Ishikawa (cell line): ENCODE measurements at regions not wholly inside any gene's neighbourhood (a gene's known extent, or its start where the extent isn't known, plus 50 kb on each side); places are given as distances from the start of the nearest gene placed in this dataset.

ENCODE experiments used
- CEBPB ChIP-seq: IDR thresholded peaks from 2 replicates; pipeline ENCODE4 v1.6.1; 2012
- CREB1 ChIP-seq: IDR thresholded peaks from 2 replicates; pipeline ENCODE4 v1.6.1; 2012; ENCODE audit warnings: low read depth
- EGR1 ChIP-seq: IDR thresholded peaks from 2 replicates; pipeline ENCODE4 v1.6.1; 2012
- EP300 ChIP-seq: IDR thresholded peaks from 2 replicates; pipeline ENCODE4 v1.6.1; 2012; ENCODE audit warnings: borderline replicate concordance
- FOXM1 ChIP-seq: IDR thresholded peaks from 2 replicates; pipeline ENCODE4 v1.6.1; 2012; ENCODE audit warnings: low read depth, borderline replicate concordance
- MAX ChIP-seq: IDR thresholded peaks from 2 replicates; pipeline ENCODE4 v1.6.1; 2012
- NFIC ChIP-seq: IDR thresholded peaks from 2 replicates; pipeline ENCODE4 v1.6.1; 2012
- RAD21 ChIP-seq: IDR thresholded peaks from 2 replicates; pipeline ENCODE4 v1.6.1; 2012; ENCODE audit warnings: low read depth
- TAF1 ChIP-seq: IDR thresholded peaks from 2 replicates; pipeline ENCODE4 v1.6.1; 2012; ENCODE audit warnings: low read depth, mild to moderate bottlenecking
- TCF12 ChIP-seq: IDR thresholded peaks from 2 replicates; pipeline ENCODE4 v1.6.1; 2012; ENCODE audit warnings: low read depth
- TEAD4 ChIP-seq: IDR thresholded peaks from 2 replicates; pipeline ENCODE4 v1.6.1; 2012
- USF1 ChIP-seq: IDR thresholded peaks from 2 replicates; pipeline ENCODE4 v1.6.1; 2012
- YY1 ChIP-seq: IDR thresholded peaks from 2 replicates; pipeline ENCODE4 v1.6.1; 2012; ENCODE audit warnings: low read depth
- ZBTB7A ChIP-seq: IDR thresholded peaks from 2 replicates; pipeline ENCODE4 v1.6.1; 2012; ENCODE audit warnings: low read depth
- TF ChIP-seq, protein P1 (sequence below): IDR thresholded peaks from 2 replicates; pipeline ENCODE4 v1.6.1; 2012; ENCODE audit warnings: low read depth, mild to moderate bottlenecking

DNA sequence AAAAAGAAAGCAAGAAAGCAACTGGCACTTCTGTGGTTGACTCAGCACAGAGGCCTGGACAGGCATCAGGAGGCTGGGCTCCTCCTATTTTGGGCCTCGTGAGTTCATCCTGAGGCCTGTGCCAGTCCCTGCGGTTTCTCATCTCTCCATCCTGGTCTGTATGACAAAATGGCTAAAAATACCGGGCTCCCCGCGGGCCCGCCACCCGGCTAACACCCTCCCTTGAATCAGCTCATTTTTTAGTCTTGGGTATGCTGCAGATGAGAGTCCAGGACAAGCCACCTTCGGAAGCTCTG lies 62.3 kb upstream of the YWHAQ start:
- TF ChIP-seq FOXM1 = no peak
- TF ChIP-seq CEBPB = no peak
- TF ChIP-seq, protein P1, sequence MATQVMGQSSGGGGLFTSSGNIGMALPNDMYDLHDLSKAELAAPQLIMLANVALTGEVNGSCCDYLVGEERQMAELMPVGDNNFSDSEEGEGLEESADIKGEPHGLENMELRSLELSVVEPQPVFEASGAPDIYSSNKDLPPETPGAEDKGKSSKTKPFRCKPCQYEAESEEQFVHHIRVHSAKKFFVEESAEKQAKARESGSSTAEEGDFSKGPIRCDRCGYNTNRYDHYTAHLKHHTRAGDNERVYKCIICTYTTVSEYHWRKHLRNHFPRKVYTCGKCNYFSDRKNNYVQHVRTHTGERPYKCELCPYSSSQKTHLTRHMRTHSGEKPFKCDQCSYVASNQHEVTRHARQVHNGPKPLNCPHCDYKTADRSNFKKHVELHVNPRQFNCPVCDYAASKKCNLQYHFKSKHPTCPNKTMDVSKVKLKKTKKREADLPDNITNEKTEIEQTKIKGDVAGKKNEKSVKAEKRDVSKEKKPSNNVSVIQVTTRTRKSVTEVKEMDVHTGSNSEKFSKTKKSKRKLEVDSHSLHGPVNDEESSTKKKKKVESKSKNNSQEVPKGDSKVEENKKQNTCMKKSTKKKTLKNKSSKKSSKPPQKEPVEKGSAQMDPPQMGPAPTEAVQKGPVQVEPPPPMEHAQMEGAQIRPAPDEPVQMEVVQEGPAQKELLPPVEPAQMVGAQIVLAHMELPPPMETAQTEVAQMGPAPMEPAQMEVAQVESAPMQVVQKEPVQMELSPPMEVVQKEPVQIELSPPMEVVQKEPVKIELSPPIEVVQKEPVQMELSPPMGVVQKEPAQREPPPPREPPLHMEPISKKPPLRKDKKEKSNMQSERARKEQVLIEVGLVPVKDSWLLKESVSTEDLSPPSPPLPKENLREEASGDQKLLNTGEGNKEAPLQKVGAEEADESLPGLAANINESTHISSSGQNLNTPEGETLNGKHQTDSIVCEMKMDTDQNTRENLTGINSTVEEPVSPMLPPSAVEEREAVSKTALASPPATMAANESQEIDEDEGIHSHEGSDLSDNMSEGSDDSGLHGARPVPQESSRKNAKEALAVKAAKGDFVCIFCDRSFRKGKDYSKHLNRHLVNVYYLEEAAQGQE = no peak
- TF ChIP-seq YY1 = no peak
- TF ChIP-seq MAX = no peak
- no peak for TF ChIP-seq NFIC
- no peak for TF ChIP-seq CREB1
- no peak for TF ChIP-seq TEAD4
- TF ChIP-seq TCF12 = no peak
- TF ChIP-seq EP300 = no peak

GRCh38 chr2:9693646-9694045 lies 62.8 kb upstream of the YWHAQ start:
- no peak for TF ChIP-seq RAD21
- no peak for TF ChIP-seq YY1
- no peak for TF ChIP-seq TCF12

DNA sequence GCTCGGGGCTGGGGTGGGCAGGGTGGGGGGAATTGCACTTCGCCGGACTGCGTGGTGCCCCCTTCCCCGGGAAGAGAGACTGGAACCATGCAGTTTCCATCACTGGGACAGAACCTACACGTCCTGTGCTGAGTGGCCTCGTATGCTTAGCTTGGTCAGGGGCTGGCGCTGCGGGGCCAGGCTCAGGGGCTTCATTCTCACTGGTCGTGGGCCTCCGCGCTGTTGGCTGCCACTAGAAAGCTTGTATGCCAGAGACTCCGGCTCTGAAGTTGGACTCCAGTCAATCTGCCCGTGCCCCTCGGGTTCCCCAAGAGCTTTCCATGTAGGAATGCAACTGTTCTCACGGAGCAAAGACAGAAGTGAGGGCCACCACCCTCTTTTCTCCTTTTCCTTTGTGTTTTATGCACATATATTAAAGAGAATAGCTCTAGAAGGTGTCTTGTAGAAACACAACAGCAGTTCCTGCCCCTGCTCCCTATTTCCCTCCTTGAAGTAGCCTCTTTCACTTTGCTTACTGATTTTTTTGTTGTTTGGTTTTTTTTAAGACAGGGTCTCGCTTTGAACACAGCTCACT lies 64.0 kb upstream of the YWHAQ start:
- no peak for TF ChIP-seq CREB1
- TF ChIP-seq USF1 = no peak
- no peak for TF ChIP-seq CEBPB
- no peak for TF ChIP-seq ZBTB7A
- no peak for TF ChIP-seq TEAD4
- TF ChIP-seq TAF1 = no peak
- TF ChIP-seq, protein P1 = no peak
- TF ChIP-seq YY1 = no peak
- no peak for TF ChIP-seq EGR1
- no peak for TF ChIP-seq TCF12
- TF ChIP-seq NFIC = no peak
- TF ChIP-seq MAX = no peak
- no peak for TF ChIP-seq RAD21
- no peak for TF ChIP-seq FOXM1
- no peak for TF ChIP-seq EP300

DNA sequence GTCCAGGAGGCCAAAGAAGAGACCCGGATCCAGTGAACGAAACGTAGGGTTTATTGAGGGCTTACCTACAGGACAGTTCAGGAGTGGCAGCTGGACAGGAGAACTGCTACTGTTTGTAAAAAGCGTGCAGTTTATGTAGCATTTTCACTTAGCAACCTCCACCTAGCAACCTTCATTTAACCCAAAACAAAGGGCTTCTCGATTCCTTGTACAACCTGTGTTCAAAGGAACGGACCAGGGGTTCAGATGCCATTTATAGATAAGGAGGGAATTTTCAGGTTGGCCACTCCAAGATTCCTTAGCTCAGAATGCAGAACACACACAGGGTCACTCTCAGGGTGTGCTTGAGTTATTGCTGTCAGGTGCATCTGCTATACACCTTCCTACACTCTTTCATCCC lies 65.1 kb upstream of the YWHAQ start:
- TF ChIP-seq, protein P1 = no peak
- TF ChIP-seq TAF1 (no peak), ZBTB7A (no peak), NFIC (no peak), TCF12 (no peak), TEAD4 (no peak), RAD21 (no peak), FOXM1 (no peak)

- TF ChIP-seq TCF12 (no peak), YY1 (no peak), EP300 (no peak), CREB1 (no peak), CEBPB (no peak), MAX (no peak), TEAD4 (no peak), ZBTB7A (no peak), RAD21 (no peak), USF1 (no peak), EGR1 (no peak), NFIC (no peak), FOXM1 (no peak), TAF1 (no peak)
- TF ChIP-seq, protein P1 = no peak
These were observed 65.9 kb upstream of the YWHAQ start for GRCh38 chr2:9696731-9697130.
